H1 (cell line): ENCODE measurements at regions not wholly inside any gene's neighbourhood (a gene's known extent, or its start where the extent isn't known, plus 50 kb on each side); places are given as distances from the start of the nearest gene placed in this dataset.

ENCODE experiments used
- CBX8 ChIP-seq: fragments of 300-800, 300-1000 bp; sonication (generic); IDR thresholded peaks from 2 replicates; pipeline ENCODE4 v1.7.1; 2016; ENCODE audit warnings: low read depth, low read length, borderline replicate concordance
- CHD7 ChIP-seq: fragments of 300-600 bp; sonication (generic); IDR thresholded peaks from 2 replicates; pipeline ENCODE4 v1.7.1; 2012; ENCODE audit warnings: low read length, moderate library complexity, mild to moderate bottlenecking, inconsistent platforms; ENCODE audit not compliant: insufficient replicate concordance
- CREB1 ChIP-seq: IDR thresholded peaks from 2 replicates; pipeline ENCODE4 v1.6.1; 2012; ENCODE audit warnings: inconsistent platforms
- EGR1 ChIP-seq: IDR thresholded peaks from 2 replicates; pipeline ENCODE4 v1.6.1; 2011; ENCODE audit warnings: low read depth, low read length, borderline replicate concordance
- KDM5A ChIP-seq: fragments of 200-600 bp; IDR thresholded peaks from 2 replicates; pipeline ENCODE4 v1.7.1; 2012; ENCODE audit warnings: mild to moderate bottlenecking, low read length, inconsistent platforms, mixed read lengths
- RFX5 ChIP-seq: IDR thresholded peaks from 2 replicates; pipeline ENCODE4 v1.6.1; 2011; ENCODE audit warnings: low read depth, low read length, improper control_type of control experiment, borderline replicate concordance
- TCF12 ChIP-seq: IDR thresholded peaks from 2 replicates; pipeline ENCODE4 v1.6.1; 2011; ENCODE audit warnings: low read depth, mild to moderate bottlenecking, low read length
- YY1 ChIP-seq: IDR thresholded peaks from 2 replicates; pipeline ENCODE4 v1.6.1; 2011; ENCODE audit warnings: low read depth, mild to moderate bottlenecking, low read length

GRCh38 chr9:108724122-108724521 is 131.7 kb downstream of the ACTL7B start (continued):
- no peak for TF ChIP-seq CHD7
- no peak for TF ChIP-seq CBX8
- no peak for TF ChIP-seq CREB1
- no peak for TF ChIP-seq KDM5A
- no peak for TF ChIP-seq EGR1
- no peak for TF ChIP-seq TCF12
- no peak for TF ChIP-seq YY1
- no peak for TF ChIP-seq RFX5
